HEK293 (cell line): ENCODE measurements at regions not wholly inside any gene's neighbourhood (a gene's known extent, or its start where the extent isn't known, plus 50 kb on each side); places are given as distances from the start of the nearest gene placed in this dataset.

Source experiments
- CTCF ChIA-PET: fragments of 350-600 bp; formaldehyde crosslinking; extraction: SDS; loops from one replicate; lab custom pipeline; 2021; ENCODE audit warnings: antibody characterized with exemption; lab: Yijun Ruan, JAX
- POLR2A ChIA-PET: fragments of 300-600 bp; formaldehyde crosslinking; extraction: SDS; loops from one replicate; lab custom pipeline; 2020; ENCODE audit warnings: antibody characterized with exemption, inconsistent platforms; lab: Yijun Ruan, JAX
- H3K27ac ChIP-seq: fragments of 200-500 bp; sonication (Bioruptor generic); 2 replicates; pipeline ENCODE4 v1.5.1; 2014; ENCODE audit warnings: low read depth, low read length, control low read depth, inconsistent platforms; ENCODE audit errors: extremely low read depth
- H3K36me3 ChIP-seq, 2 experiments: fragments of 200-500 bp in 1 of 2; sonication (Bioruptor generic) in 1 of 2; 1 replicate in 1 of 2; 2 replicates in 1 of 2; pipeline ENCODE4 v1.5.1; 2014 to 2017; ENCODE audit warnings: inconsistent platforms in 2 of 2, low read length in 2 of 2; ENCODE audit not compliant: control insufficient read depth in 2 of 2, insufficient read depth in 1 of 2
- H3K4me1 ChIP-seq: fragments of 200-500 bp; sonication (Bioruptor generic); 2 replicates; pipeline ENCODE4 v1.5.1; 2014; ENCODE audit warnings: mild to moderate bottlenecking, low read length, inconsistent platforms; ENCODE audit not compliant: control insufficient read depth, insufficient read depth
- H3K4me3 ChIP-seq: 2 replicates; pipeline ENCODE4 v1.5.1; 2011; ENCODE audit warnings: low read depth, mild to moderate bottlenecking, control low read depth, low read length, moderate library complexity
- H3K9me3 ChIP-seq: fragments of 200-500 bp; sonication (Bioruptor generic); 2 replicates; pipeline ENCODE4 v1.5.1; 2014; ENCODE audit warnings: low read depth, low read length, inconsistent platforms; ENCODE audit not compliant: control insufficient read depth, insufficient read depth
- GFI1B ChIP-seq: fragments of 450-650 bp; formaldehyde crosslinking; IDR thresholded peaks from 2 replicates; pipeline ENCODE4 v1.5.1; 2016; ENCODE audit warnings: missing biosample characterization, missing genetic modification characterization
- GLI2 ChIP-seq: fragments of 450-650 bp; formaldehyde crosslinking; IDR thresholded peaks from 2 replicates; pipeline ENCODE4; 2017; ENCODE audit warnings: missing biosample characterization, missing genetic modification characterization, low read depth, borderline replicate concordance
- KLF7 ChIP-seq: fragments of 450-650 bp; formaldehyde crosslinking; IDR thresholded peaks from 2 replicates; pipeline ENCODE4 v1.5.1; 2016; ENCODE audit warnings: missing biosample characterization, missing genetic modification characterization, borderline replicate concordance
- SALL2 ChIP-seq: fragments of 450-650 bp; formaldehyde crosslinking; IDR thresholded peaks from 2 replicates; pipeline ENCODE4 v1.5.0; 2017; ENCODE audit warnings: missing biosample characterization, mild to moderate bottlenecking, missing genetic modification characterization, borderline replicate concordance
- ZBTB20 ChIP-seq: fragments of 450-650 bp; formaldehyde crosslinking; IDR thresholded peaks from 2 replicates; pipeline ENCODE4 v1.5.1; 2016; ENCODE audit warnings: missing biosample characterization, missing genetic modification characterization
- ZBTB7A ChIP-seq: fragments of 450-650 bp; formaldehyde crosslinking; IDR thresholded peaks from 2 replicates; pipeline ENCODE4 v1.5.1; 2016; ENCODE audit warnings: low read depth, missing biosample characterization, missing genetic modification characterization
- ZNF112 ChIP-seq: fragments of 450-650 bp; formaldehyde crosslinking; IDR thresholded peaks from 2 replicates; pipeline ENCODE4 v1.5.0; 2017; ENCODE audit warnings: missing biosample characterization, missing genetic modification characterization
- ZNF223 ChIP-seq: fragments of 450-650 bp; formaldehyde crosslinking; IDR thresholded peaks from 2 replicates; pipeline ENCODE4 v1.5.1; 2016; ENCODE audit warnings: missing biosample characterization, missing genetic modification characterization
- ZNF274 ChIP-seq, 2 experiments: fragments of 200-500 bp in 1 of 2; fragments of 450-650 bp in 1 of 2; sonication (Bioruptor generic) in 1 of 2; formaldehyde crosslinking in 1 of 2; IDR thresholded peaks; 2 replicates each; pipeline versions ENCODE4 v1.5.1 to v1.6.1; 2014 to 2016; ENCODE audit warnings: borderline replicate concordance in 1 of 2, inconsistent platforms in 1 of 2, low read length in 1 of 2, missing biosample characterization in 1 of 2, missing genetic modification characterization in 1 of 2
- ZNF37A ChIP-seq: fragments of 450-650 bp; IDR thresholded peaks from 2 replicates; pipeline ENCODE4 v1.5.1; 2018; ENCODE audit warnings: missing biosample characterization, missing genetic modification characterization
- ZNF426 ChIP-seq: fragments of 450-650 bp; formaldehyde crosslinking; IDR thresholded peaks from 2 replicates; pipeline ENCODE4 v1.5.1; 2017; ENCODE audit warnings: missing biosample characterization, missing genetic modification characterization, mild to moderate bottlenecking, inconsistent platforms, moderate library complexity
- ZNF473 ChIP-seq: fragments of 450-650 bp; formaldehyde crosslinking; IDR thresholded peaks from 2 replicates; pipeline ENCODE4 v1.5.1; 2017; ENCODE audit warnings: missing biosample characterization, missing genetic modification characterization
- ZNF521 ChIP-seq: fragments of 450-650 bp; formaldehyde crosslinking; IDR thresholded peaks from 2 replicates; pipeline ENCODE4 v1.5.1; 2017; ENCODE audit warnings: missing biosample characterization, mild to moderate bottlenecking, missing genetic modification characterization
- ZNF529 ChIP-seq: fragments of 450-650 bp; formaldehyde crosslinking; IDR thresholded peaks from 2 replicates; pipeline ENCODE4 v1.5.1; 2017; ENCODE audit warnings: missing genetic modification characterization, missing biosample characterization; ENCODE audit not compliant: insufficient replicate concordance
- ZNF548 ChIP-seq: fragments of 450-650 bp; formaldehyde crosslinking; IDR thresholded peaks from 2 replicates; pipeline ENCODE4 v1.5.1; 2016; ENCODE audit warnings: missing biosample characterization, missing genetic modification characterization
- ZNF560 ChIP-seq: fragments of 450-650 bp; formaldehyde crosslinking; IDR thresholded peaks from 2 replicates; pipeline ENCODE4 v1.5.1; 2017; ENCODE audit warnings: missing biosample characterization, missing genetic modification characterization, borderline replicate concordance
- ZNF561 ChIP-seq: fragments of 450-650 bp; IDR thresholded peaks from 2 replicates; pipeline ENCODE4 v1.5.1; 2018; ENCODE audit warnings: missing biosample characterization, missing genetic modification characterization, borderline replicate concordance
- ZNF596 ChIP-seq: fragments of 450-650 bp; IDR thresholded peaks from 2 replicates; pipeline ENCODE4 v1.5.0; 2018; ENCODE audit warnings: missing biosample characterization, mild to moderate bottlenecking, missing genetic modification characterization, moderate library complexity
- ZNF629 ChIP-seq: fragments of 450-650 bp; formaldehyde crosslinking; IDR thresholded peaks from 2 replicates; pipeline ENCODE4 v1.5.1; 2017; ENCODE audit warnings: missing biosample characterization, missing genetic modification characterization
- ZNF677 ChIP-seq: fragments of 450-650 bp; IDR thresholded peaks from 2 replicates; pipeline ENCODE4 v1.5.0; 2018; ENCODE audit warnings: missing biosample characterization, mild to moderate bottlenecking, missing genetic modification characterization, moderate library complexity
- ZNF792 ChIP-seq: fragments of 450-650 bp; formaldehyde crosslinking; IDR thresholded peaks from 2 replicates; pipeline ENCODE4 v1.5.1; 2016; ENCODE audit warnings: missing biosample characterization, missing genetic modification characterization
- ZSCAN16 ChIP-seq: fragments of 450-650 bp; formaldehyde crosslinking; IDR thresholded peaks from 2 replicates; pipeline ENCODE4 v1.5.1; 2016; ENCODE audit warnings: missing biosample characterization, missing genetic modification characterization
- ZSCAN23 ChIP-seq: fragments of 450-650 bp; formaldehyde crosslinking; IDR thresholded peaks from 2 replicates; pipeline ENCODE4 v1.5.1; 2016; ENCODE audit warnings: missing biosample characterization, missing genetic modification characterization
- TF ChIP-seq, protein P1 (sequence below): fragments of 450-650 bp; formaldehyde crosslinking; IDR thresholded peaks from 2 replicates; pipeline ENCODE4 v1.5.1; 2017; ENCODE audit warnings: missing biosample characterization, missing genetic modification characterization
- TF ChIP-seq, protein P2 (sequence below): fragments of 450-650 bp; formaldehyde crosslinking; IDR thresholded peaks from 2 replicates; pipeline ENCODE4 v1.5.1; 2016; ENCODE audit warnings: missing biosample characterization, missing genetic modification characterization
- TF ChIP-seq, protein P3 (sequence below): fragments of 450-650 bp; formaldehyde crosslinking; IDR thresholded peaks from 2 replicates; pipeline ENCODE4 v1.5.1; 2016; ENCODE audit warnings: missing biosample characterization, missing genetic modification characterization
- TF ChIP-seq, protein P4 (sequence below): fragments of 450-650 bp; formaldehyde crosslinking; IDR thresholded peaks from 2 replicates; pipeline ENCODE4 v1.5.1; 2016; ENCODE audit warnings: missing biosample characterization, missing genetic modification characterization

DNA sequence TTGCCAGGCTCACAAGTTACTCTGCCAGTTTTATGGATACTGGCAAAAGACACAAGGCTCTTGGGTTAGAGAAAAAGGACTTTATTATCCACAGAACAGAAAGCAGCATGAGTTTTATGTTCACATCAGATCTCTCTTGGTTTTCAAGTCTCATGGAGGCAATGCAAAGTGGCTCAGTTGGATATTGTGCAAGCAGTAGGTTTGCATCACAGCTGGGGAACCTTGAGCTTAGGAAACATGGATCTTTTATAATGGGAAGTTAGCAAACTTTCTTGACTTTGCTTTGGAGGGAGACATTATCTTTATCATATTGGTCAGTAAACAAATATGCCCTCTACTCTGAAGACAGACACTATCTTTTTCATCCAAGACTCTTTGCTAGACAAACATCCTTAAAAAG, 109.2 kb upstream of the GRPR start (continued):
- TF ChIP-seq GLI2 (tag by site-specific recombination) (no peak), ZNF426 (tag by site-specific recombination) (no peak)
- TF ChIP-seq, protein P1, sequence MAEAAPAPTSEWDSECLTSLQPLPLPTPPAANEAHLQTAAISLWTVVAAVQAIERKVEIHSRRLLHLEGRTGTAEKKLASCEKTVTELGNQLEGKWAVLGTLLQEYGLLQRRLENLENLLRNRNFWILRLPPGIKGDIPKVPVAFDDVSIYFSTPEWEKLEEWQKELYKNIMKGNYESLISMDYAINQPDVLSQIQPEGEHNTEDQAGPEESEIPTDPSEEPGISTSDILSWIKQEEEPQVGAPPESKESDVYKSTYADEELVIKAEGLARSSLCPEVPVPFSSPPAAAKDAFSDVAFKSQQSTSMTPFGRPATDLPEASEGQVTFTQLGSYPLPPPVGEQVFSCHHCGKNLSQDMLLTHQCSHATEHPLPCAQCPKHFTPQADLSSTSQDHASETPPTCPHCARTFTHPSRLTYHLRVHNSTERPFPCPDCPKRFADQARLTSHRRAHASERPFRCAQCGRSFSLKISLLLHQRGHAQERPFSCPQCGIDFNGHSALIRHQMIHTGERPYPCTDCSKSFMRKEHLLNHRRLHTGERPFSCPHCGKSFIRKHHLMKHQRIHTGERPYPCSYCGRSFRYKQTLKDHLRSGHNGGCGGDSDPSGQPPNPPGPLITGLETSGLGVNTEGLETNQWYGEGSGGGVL (tag by site-specific recombination): no peak
- TF ChIP-seq, all 188 proteins: peak for 0

GRCh38 chrX:16012250-16012649, 111.1 kb upstream of the GRPR start:
- CTCF ChIA-PET: interaction anchor here (0.6 to 0.7 kb wide), 2 partner anchors 108 to 684 kb away, joined by 3 to 4 read pairs; no protein-coding TSS in a partner anchor
- Histone ChIP-seq H3K4me1 (no peaks in the 10 kb centered on the region), H3K4me3 (no peak overlapping the region), H3K36me3 (no peaks in the 10 kb centered on the region), H3K9me3 (no peaks in the 10 kb centered on the region), H3K27ac (no peak overlapping the region)
- TF ChIP-seq ZNF274 (IDR thresholded peaks at IDR 0.05; ENCODE audit: low read length): no peak
- no peak for TF ChIP-seq ZNF274 (tag by site-specific recombination; IDR thresholded peaks at IDR 0.05; ENCODE audit: borderline replicate concordance)
- no peak for TF ChIP-seq ZNF596
- TF ChIP-seq, protein P2, sequence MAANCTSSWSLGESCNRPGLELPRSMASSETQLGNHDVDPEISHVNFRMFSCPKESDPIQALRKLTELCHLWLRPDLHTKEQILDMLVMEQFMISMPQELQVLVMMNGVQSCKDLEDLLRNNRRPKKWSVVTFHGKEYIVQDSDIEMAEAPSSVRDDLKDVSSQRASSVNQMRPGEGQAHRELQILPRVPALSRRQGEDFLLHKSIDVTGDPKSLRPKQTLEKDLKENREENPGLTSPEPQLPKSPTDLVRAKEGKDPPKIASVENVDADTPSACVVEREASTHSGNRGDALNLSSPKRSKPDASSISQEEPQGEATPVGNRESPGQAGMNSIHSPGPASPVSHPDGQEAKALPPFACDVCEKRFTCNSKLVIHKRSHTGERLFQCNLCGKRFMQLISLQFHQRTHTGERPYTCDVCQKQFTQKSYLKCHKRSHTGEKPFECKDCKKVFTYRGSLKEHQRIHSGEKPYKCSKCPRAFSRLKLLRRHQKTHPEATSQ: no peak
- TF ChIP-seq GFI1B (tag by site-specific recombination): no peak
- TF ChIP-seq SALL2 (tag by site-specific recombination): no peak
- no peak for TF ChIP-seq ZNF792 (tag by site-specific recombination)
- TF ChIP-seq ZSCAN16: no peak
- no peak for TF ChIP-seq ZBTB20 (tag by site-specific recombination)
- TF ChIP-seq ZNF548: no peak
- TF ChIP-seq, protein P3, sequence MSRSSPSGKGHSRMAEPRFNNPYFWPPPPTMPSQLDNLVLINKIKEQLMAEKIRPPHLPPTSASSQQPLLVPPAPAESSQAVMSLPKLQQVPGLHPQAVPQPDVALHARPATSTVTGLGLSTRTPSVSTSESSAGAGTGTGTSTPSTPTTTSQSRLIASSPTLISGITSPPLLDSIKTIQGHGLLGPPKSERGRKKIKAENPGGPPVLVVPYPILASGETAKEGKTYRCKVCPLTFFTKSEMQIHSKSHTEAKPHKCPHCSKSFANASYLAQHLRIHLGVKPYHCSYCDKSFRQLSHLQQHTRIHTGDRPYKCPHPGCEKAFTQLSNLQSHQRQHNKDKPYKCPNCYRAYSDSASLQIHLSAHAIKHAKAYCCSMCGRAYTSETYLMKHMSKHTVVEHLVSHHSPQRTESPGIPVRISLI: no peak
- no peak for TF ChIP-seq ZNF473 (tag by site-specific recombination)
- TF ChIP-seq ZNF223 (tag by site-specific recombination): no peak
- no peak for TF ChIP-seq ZNF529 (tag by site-specific recombination)
- TF ChIP-seq ZNF112 (tag by site-specific recombination): no peak
- TF ChIP-seq ZNF560 (tag by site-specific recombination): no peak
- POLR2A ChIA-PET: no interaction called here

DNA sequence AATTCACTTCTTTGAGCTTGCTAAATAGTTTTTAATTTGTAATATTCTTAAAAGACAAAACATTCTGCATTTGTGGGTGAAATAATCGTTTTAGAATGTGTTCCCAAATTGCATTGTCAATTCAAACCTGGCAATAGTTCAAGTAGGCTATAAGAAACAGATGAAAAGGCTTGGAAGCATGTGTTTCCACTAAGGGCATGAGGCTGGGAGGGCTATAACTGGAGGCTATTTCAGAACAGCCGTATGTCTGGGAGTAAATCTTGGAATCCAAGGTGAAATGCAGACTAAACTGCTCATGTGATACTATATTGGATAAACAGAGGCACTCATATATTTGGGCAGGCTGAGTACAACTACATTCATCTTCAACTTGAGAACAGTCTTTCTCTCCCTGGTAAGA, 117.4 kb upstream of the GRPR start:
- Histone ChIP-seq H3K9me3 (no peaks in the 10 kb centered on the region; the same call in 1 of the 2 replicates), H3K36me3 (no peaks in the 10 kb centered on the region), H3K27ac (no peak overlapping the region), H3K4me1 (no peaks in the 10 kb centered on the region), H3K4me3 (no peak overlapping the region)
- CTCF ChIA-PET: no interaction called here
- POLR2A ChIA-PET: no interaction called here
- TF ChIP-seq ZNF629 (tag by site-specific recombination) (no peak), ZBTB7A (tag by site-specific recombination) (no peak), ZNF561 (tag by site-specific recombination) (no peak), ZNF521 (no peak), ZNF529 (tag by site-specific recombination) (no peak), ZNF112 (tag by site-specific recombination) (no peak), KLF7 (tag by site-specific recombination) (no peak), ZNF677 (no peak), ZBTB20 (tag by site-specific recombination) (no peak), ZSCAN23 (tag by site-specific recombination) (no peak), ZNF37A (no peak)
- TF ChIP-seq, protein P4, sequence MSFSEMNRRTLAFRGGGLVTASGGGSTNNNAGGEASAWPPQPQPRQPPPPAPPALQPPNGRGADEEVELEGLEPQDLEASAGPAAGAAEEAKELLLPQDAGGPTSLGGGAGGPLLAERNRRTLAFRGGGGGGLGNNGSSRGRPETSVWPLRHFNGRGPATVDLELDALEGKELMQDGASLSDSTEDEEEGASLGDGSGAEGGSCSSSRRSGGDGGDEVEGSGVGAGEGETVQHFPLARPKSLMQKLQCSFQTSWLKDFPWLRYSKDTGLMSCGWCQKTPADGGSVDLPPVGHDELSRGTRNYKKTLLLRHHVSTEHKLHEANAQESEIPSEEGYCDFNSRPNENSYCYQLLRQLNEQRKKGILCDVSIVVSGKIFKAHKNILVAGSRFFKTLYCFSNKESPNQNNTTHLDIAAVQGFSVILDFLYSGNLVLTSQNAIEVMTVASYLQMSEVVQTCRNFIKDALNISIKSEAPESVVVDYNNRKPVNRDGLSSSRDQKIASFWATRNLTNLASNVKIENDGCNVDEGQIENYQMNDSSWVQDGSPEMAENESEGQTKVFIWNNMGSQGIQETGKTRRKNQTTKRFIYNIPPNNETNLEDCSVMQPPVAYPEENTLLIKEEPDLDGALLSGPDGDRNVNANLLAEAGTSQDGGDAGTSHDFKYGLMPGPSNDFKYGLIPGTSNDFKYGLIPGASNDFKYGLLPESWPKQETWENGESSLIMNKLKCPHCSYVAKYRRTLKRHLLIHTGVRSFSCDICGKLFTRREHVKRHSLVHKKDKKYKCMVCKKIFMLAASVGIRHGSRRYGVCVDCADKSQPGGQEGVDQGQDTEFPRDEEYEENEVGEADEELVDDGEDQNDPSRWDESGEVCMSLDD (tag by site-specific recombination): no peak
